HUES6 (cell line): ENCODE measurements at regions not wholly inside any gene's neighbourhood (a gene's known extent, or its start where the extent isn't known, plus 50 kb on each side); places are given as distances from the start of the nearest gene placed in this dataset.
"Not testable (repeated sequence)": the region's sequence is repeated elsewhere in the genome, so short reads cannot be mapped to it uniquely, and the experiment has no call there.

Source experiments
- H3K27ac ChIP-seq: 2 replicates; pipeline ENCODE4 v1.7.0; 2013; ENCODE audit warnings: low read depth, mild to moderate bottlenecking, low read length, inconsistent platforms
- H3K27me3 ChIP-seq: 2 replicates; pipeline ENCODE4 v1.6.1; 2013; ENCODE audit warnings: low read length; ENCODE audit not compliant: control insufficient read depth, insufficient read depth
- H3K36me3 ChIP-seq: 2 replicates; pipeline ENCODE4 v1.6.1; 2013; ENCODE audit warnings: low read length; ENCODE audit not compliant: control insufficient read depth, insufficient read depth
- H3K4me1 ChIP-seq: 2 replicates; pipeline ENCODE4 v1.6.1; 2013; ENCODE audit warnings: low read length; ENCODE audit not compliant: control insufficient read depth, insufficient read depth
- H3K4me3 ChIP-seq: 2 replicates; pipeline ENCODE4 v1.5.1; 2013; ENCODE audit warnings: low read depth, low read length
- H3K9ac ChIP-seq: one replicate; pipeline ENCODE4 v1.6.1; 2013; ENCODE audit warnings: mild to moderate bottlenecking, low read length
- H3K9me3 ChIP-seq: 2 replicates; pipeline ENCODE4 v1.6.1; 2013; ENCODE audit warnings: low read depth, low read length; ENCODE audit not compliant: control insufficient read depth, insufficient read depth

DNA sequence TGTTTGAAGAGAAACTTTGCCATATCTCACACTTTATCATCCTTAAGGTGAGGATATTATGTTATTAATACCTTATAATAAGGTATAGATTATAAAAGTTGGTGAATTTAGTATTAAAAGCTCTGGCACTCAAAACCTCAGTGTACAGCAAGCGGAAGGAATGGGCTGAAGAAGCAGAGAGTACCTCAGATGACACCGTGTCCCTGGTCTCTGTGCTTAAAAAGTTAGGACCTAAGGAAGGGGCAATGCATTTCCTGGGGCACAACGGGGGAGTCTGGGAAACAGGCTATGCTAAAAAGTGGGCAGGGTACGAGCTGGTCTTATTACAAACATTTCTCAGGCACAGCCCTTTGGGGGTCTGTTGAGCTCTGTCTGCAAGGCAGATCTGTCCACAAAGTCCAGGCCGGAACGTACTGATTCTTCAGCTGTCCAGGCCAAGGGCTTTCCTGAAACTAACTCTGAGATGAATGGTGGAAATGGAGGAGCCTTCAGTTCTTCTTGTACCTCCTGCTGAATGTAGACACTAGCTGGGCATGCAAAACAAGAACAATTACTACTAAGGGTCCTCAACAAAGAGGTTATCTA lies 202.7 kb downstream of the POM121L12 start:
- H3K27ac ChIP-seq = no peak overlapping the region; the same call in 1 of the 2 replicates
- no peak overlapping the region for H3K4me3 ChIP-seq
- H3K9ac ChIP-seq = no peak overlapping the region
- no peaks in the 10 kb centered on the region for H3K36me3 ChIP-seq
- peaks cover 9% of the 10 kb centered on the region for H3K4me1 ChIP-seq
- peaks cover 3% of the 10 kb centered on the region; the same call in 1 of the 2 replicates for H3K9me3 ChIP-seq
- H3K27me3 ChIP-seq = no peaks in the 10 kb centered on the region

DNA sequence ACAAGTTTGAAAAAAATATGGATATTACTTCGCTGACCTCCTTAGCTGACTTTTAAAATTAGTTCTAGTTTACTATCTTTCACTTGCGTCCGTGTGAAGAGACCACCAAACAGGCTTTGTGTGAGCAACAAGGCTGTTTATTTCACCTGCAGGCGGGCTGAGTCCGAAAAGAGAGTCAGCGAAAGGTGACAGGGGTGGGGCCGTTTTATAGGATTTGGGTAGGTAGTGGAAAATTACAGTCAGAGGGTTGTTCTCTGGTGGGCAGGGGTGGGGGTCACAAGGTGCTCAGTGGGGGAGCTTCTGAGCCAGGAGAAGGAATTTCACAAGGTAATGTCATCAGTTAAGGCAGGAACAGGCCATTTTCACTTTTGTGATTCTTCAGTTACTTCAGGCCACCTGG lies 203.7 kb downstream of the POM121L12 start:
- H3K4me1 ChIP-seq, H3K4me3 ChIP-seq, H3K27me3 ChIP-seq, H3K36me3 ChIP-seq, H3K9me3 ChIP-seq, H3K27ac ChIP-seq, H3K9ac ChIP-seq: not testable (repeated sequence)

DNA sequence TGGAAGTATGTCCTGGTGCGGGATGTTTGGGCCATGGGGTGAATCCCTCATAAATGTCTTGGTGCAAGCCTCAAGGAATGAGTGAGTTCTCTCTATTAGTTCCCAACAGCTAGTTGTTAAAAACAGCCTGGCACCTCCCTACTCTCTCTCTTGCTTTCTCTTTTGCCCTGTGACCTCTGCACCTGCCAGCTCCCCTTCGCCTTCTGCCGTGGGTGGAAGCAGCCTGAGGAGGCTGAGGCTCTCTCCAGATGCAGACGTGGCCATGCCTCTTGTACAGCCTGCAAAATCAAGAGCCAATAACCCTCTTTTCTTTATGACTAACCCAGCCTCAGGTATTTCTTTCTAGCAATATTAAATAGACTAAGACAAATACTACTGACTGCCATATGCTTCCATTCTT lies 210.3 kb downstream of the POM121L12 start:
- Histone ChIP-seq H3K27me3 (no peaks in the 10 kb centered on the region), H3K9me3 (no peaks in the 10 kb centered on the region), H3K4me1 (no peaks in the 10 kb centered on the region), H3K4me3 (no peak overlapping the region), H3K27ac (no peak overlapping the region), H3K9ac (no peak overlapping the region), H3K36me3 (no peaks in the 10 kb centered on the region)

DNA sequence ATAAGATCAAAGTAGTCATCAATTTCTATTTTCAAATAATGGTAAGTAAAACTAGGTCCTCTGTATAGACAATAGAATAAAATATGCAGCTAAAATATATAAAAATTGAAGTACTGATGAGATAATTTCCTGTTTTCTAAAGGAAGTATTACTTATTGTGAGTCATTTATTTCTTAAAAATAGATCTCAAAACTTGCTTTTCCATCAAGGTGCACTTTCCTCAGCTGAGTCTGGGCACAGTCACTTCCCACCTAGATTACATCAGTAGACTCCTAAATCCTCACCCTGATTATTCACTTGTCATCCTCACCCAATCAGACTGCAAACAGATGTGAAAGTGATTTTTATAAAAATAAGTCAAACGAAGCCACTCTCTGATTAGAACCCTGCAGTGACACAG lies 211.5 kb downstream of the POM121L12 start:
- H3K36me3 ChIP-seq = no peaks in the 10 kb centered on the region

DNA sequence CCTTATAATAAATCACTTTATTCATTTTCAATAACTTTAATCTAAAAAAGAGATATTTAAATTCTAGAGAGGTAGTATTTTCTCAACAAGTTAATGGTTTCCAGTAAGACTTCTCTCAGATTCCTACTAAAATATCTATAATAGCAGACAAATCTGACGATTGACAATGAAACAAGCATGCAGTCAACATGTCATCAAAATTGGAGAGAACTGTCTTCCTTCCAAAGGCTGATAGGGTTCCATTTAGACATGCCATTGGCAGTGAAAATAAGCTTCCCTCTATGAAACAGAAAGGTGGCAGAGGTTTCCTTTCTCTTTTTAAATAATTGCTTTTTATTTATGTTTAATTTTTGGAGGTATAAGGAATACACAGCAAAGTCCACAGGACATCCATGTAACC lies 217.1 kb downstream of the POM121L12 start:
- Histone ChIP-seq H3K27ac (no peak overlapping the region), H3K36me3 (no peaks in the 10 kb centered on the region), H3K9me3 (peaks cover 26% of the 10 kb centered on the region), H3K27me3 (no peaks in the 10 kb centered on the region), H3K4me3 (no peak overlapping the region), H3K4me1 (no peaks in the 10 kb centered on the region), H3K9ac (no peak overlapping the region)

More for the DNA sequence above, 211.5 kb downstream of the POM121L12 start:
- Histone ChIP-seq H3K4me1 (no peaks in the 10 kb centered on the region), H3K4me3 (no peak overlapping the region), H3K27me3 (no peaks in the 10 kb centered on the region), H3K9ac (no peak overlapping the region), H3K27ac (no peak overlapping the region), H3K9me3 (no peaks in the 10 kb centered on the region)

DNA sequence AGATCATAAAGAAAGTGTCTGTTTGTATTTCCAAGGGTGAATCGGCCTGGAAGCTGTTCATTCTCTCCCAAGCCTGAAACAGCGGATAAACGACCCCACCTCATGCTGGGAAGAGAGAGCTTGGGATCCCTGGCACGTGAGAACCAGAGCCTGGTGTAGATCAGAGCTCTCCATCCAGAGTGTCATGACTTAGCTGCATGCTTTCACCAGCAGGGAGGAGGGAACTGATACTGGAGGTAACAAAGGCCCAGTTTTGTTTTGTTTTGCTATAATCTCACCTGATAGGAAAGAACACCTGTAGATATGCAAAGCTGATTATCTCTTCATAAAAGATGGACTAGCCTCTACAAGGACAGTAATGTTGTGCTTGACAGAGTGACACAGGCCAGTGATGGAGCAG lies 236.6 kb downstream of the POM121L12 start:
- Histone ChIP-seq H3K36me3 (no peaks in the 10 kb centered on the region), H3K4me1 (no peaks in the 10 kb centered on the region), H3K9ac (no peak overlapping the region), H3K27me3 (no peaks in the 10 kb centered on the region), H3K9me3 (no peaks in the 10 kb centered on the region), H3K4me3 (no peak overlapping the region), H3K27ac (no peak overlapping the region)

DNA sequence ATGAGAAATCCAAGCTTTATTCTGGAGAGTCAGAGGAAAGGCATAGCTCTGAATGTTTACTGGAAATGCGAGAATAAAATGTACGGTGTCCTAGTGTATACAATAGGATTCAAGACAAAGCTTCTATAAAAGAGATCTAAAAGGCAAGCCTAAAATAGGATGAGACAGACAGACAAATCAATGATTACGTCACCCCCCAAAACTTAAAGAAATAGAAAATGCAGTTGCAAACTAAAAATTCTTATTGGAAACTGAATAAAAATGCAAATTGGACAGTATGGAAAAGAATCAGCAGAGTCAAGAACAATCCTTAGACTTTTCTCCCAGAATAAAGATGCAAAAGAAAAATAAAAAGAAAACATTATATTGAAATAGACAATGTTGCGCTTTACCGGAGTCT lies 245.9 kb downstream of the POM121L12 start:
- H3K9me3 ChIP-seq = no peaks in the 10 kb centered on the region
- H3K9ac ChIP-seq = no peak overlapping the region
- H3K27me3 ChIP-seq = no peaks in the 10 kb centered on the region
- no peak overlapping the region for H3K4me3 ChIP-seq
- no peaks in the 10 kb centered on the region for H3K36me3 ChIP-seq
- no peaks in the 10 kb centered on the region for H3K4me1 ChIP-seq
- no peak overlapping the region for H3K27ac ChIP-seq

DNA sequence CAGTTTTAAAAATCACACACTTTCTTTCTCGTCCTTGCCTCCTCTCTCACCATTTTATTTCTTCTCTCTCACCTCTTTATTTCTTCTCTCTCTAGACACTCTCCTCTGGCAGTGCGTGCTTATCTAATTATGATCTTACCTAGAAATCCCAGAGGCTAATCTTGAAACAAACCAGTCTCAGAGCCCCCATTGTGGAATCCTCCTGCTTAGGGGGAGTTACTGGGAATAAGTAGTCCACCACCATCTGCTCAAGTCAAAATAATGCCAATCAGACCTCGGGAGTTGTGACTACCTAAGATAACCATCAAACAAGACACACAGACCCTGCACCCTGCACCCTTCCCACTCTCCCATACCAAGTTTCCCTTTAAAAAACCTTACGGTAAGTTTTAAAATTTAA lies 256.9 kb downstream of the POM121L12 start:
- Histone ChIP-seq H3K36me3 (no peaks in the 10 kb centered on the region), H3K9ac (no peak overlapping the region), H3K4me1 (no peaks in the 10 kb centered on the region), H3K27ac (no peak overlapping the region), H3K27me3 (no peaks in the 10 kb centered on the region), H3K4me3 (no peak overlapping the region), H3K9me3 (peaks cover 10% of the 10 kb centered on the region)

DNA sequence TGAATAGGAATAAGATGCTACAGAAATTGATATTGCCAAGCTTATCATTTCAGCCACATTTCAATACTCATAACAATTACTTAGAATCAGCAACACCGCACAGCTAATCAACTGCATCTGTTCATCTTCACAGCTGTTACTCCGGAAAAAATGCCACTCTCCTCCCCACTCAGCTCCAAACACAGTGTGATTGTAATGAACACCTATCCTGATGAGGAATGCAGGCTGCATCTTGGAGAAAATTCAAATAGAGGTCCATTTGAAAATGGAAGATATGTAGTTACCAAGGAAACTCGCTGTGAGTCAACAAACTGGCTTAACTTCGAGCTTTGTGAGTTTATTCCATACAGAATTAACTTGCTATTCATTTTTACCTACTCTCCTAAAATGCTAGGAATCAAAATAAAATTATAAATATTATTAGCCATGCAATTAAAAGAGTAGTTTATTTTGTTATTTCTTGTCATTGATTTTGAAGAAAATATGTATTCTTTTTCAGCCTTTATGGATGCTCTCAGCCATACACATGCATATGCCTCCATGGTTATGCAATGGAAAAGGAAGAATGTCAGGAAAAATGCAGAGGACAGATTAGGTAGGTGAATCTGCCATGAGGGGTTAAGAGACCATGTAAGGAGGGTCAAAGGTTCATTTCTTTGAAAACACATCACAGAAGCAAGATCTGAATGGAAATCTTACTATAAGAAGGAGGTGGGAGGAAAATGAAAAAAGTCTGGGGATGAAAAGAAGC lies 267.2 kb downstream of the POM121L12 start:
- peaks cover 7% of the 10 kb centered on the region; the same call in 1 of the 2 replicates for H3K4me1 ChIP-seq
- no peaks in the 10 kb centered on the region for H3K27me3 ChIP-seq
- no peak overlapping the region for H3K27ac ChIP-seq
- H3K36me3 ChIP-seq = no peaks in the 10 kb centered on the region
- H3K4me3 ChIP-seq = no peak overlapping the region
- no peaks in the 10 kb centered on the region for H3K9me3 ChIP-seq
- H3K9ac ChIP-seq = no peak overlapping the region

DNA sequence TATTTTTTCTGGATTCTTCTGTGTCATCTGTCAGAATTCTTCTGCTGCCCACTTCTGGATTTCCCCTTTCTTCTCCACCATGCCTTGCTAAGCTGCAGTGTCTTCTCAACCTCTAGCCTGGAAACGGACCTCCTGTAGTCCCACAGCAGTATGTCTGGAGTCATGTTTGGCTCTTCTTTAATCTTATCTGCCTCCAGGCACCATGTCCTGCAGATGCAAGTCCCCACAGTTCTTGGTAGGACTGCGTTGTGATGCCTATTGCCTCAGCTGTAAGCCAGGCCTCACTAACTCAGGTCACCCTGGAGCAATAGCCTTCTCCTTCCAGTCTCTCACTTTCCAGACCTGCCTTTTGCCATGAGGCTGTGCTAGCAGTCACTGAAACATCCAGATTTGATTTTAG lies 268.3 kb downstream of the POM121L12 start:
- H3K27ac ChIP-seq = no peak overlapping the region
- no peaks in the 10 kb centered on the region for H3K9me3 ChIP-seq

DNA sequence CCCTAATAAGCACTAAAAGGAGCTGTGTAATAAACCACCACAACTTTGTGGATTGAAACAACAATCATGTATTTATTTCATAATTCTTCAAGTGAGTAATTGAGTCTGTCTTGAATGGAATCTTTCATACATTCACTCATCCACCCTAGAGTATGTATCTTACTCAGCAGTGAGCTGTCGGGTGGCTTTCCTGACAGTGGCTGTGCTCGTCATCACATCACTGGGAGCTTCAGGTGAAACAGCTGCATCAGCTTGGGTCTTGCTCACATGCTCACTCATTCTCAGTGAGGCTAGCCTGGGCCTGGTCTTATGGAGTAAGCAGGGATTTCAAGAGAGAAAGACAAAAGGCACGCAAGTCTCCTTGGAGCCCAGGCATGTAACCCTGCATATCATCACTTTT lies 271.4 kb downstream of the POM121L12 start:
- Histone ChIP-seq H3K4me3 (no peak overlapping the region), H3K4me1 (peaks cover 17% of the 10 kb centered on the region), H3K27me3 (no peaks in the 10 kb centered on the region), H3K36me3 (no peaks in the 10 kb centered on the region), H3K9ac (no peak overlapping the region), H3K27ac (no peak overlapping the region), H3K9me3 (no peaks in the 10 kb centered on the region)

More for the DNA sequence above, 268.3 kb downstream of the POM121L12 start:
- Histone ChIP-seq H3K27me3 (no peaks in the 10 kb centered on the region), H3K9ac (no peak overlapping the region), H3K36me3 (no peaks in the 10 kb centered on the region), H3K4me1 (peaks cover 7% of the 10 kb centered on the region; the same call in 1 of the 2 replicates), H3K4me3 (no peak overlapping the region)
